Smooth muscle cell of the brain vasculature (primary cell): ENCODE measurements at regions not wholly inside any gene's neighbourhood (a gene's known extent, or its start where the extent isn't known, plus 50 kb on each side); places are given as distances from the start of the nearest gene placed in this dataset.

Experiments used
- DNase-seq: peaks from one replicate; pipeline ENCODE4 v3.0.0-alpha.2; 2012; ENCODE audit warnings: low read depth, low spot score

DNA sequence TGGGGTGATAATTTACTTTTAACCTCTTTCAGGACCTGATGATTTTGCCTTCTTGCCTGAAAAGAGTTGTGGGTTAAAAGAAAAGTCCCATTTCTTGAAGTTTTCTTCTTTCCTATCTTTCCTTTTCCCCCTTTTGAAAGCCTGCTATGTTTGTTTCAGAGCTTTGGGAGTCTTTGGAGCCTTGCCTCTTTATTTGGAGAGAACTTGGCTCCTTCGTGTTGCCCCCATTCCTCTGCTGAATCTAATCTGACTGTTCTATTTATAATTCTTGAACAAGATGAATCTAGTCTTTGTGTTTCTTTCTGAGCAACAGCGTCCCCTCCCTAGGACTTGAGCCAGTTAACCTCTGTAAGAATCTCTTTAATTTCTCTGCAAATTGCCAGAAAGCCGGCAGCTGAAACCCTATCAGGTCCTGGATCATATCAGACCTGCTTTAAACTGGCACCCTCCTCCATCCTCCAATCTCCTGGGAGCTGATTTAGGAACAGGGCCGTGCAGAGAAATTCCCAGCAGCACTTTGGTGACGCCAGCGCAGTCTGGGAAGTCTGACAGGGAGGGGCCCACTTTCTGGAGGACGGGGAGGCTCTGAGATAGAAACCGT lies 289.1 kb upstream of the SORL1-AS1 start:
- no peak for DNase-seq

DNA sequence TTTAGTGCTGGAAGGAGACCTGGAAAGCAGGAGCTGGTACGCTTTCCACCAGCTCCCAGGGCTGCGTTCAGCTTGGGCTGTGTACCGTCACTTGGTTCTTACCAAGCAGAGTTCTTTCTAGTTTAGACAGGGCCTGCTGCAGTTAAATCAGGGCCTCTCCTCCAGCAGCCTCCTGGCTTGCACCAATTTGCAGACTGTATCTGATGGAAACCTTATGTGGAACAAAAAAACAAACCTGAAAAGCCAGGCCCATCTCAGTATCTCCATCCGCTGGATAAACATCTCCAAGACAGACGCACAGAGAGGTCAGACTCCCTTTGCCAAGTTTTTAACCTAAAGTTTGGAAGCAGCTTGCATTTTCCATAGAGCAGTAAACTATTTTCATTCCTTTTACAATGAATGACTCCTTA lies 288.6 kb upstream of the SORL1-AS1 start:
- DNase-seq: no peak

DNA sequence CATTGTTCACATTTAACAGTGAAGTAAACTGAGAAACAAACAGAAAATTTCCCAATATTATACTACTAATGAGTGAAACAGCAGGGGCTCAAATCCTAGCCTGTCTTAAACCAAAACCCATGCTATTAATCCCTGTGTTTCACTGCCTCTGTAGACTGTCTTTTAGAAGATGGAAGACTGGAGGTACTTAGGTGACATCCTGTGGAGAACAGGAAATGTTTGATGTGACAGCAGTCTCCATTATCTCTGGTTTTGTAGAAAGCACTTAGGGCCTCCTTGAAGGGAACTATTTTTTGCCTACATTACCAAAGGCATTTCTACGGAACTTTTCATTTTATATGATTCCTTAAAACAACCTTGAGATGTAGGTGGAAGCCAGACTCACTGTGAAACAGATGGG lies 288.1 kb upstream of the SORL1-AS1 start:
- DNase-seq: no peak

DNA sequence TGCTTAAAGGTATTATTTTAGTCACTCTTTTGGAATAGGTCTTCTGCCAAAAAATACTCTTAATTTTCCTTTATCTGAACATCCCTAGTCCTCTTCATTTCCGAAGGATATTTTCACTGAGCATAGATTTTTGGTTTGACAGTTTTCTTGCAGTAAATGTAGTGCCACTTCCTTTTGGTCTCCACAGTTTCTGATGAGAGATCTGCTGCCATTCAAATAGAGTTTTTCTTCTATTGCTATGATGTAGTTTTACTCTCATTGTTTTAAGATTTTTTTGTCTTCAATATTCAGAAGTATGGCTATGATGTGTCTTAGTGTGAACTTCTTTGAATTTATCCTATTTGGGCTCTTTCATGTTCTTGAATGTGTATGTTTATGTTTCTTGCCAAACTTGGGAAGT lies 281.1 kb upstream of the SORL1-AS1 start:
- DNase-seq: no peak

DNA sequence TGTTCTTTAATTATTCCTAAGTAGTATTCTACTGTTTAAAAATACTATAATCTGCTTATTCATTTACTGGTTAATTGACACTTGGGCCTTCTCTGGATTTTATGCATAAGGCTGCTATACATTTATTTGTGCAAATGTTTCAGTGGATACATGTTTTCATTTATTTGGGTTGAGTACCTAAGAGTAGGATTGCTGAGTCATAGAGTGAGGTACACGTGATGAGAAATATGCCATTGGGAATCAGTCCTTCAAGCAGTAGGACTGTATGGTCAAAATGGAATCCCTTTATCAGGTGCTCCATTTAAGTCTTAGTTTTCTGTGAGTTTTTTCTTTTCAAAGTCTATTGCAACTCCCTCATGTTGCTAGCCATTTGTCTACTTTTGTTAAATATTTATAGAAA lies 275.2 kb upstream of the SORL1-AS1 start:
- DNase-seq: no peak

DNA sequence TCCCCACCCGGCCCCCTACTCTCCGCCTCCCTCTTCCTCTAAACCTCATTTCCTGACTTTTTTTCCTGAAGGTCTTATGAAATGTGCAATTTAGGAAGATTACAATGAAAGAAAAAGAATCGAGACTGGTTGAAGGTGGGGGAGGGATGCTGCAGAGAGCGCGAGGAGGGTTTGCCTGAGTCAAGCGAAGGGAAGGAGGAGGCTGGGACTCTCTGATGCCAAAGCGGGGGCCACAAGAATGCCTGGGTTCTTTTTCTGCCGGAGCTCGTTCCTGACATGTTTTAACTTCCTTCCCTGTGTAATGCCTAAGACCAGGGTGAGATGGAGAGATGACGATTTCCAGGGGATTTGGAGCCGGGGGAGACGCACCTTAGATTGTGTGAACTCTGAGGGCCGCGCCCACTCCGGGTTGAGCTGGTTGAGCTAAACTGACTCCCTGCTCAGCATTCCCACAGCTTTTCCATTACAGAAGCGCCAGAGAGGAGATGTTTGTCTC lies 270.5 kb upstream of the SORL1-AS1 start:
- DNase-seq: peak; percentile 24

DNA sequence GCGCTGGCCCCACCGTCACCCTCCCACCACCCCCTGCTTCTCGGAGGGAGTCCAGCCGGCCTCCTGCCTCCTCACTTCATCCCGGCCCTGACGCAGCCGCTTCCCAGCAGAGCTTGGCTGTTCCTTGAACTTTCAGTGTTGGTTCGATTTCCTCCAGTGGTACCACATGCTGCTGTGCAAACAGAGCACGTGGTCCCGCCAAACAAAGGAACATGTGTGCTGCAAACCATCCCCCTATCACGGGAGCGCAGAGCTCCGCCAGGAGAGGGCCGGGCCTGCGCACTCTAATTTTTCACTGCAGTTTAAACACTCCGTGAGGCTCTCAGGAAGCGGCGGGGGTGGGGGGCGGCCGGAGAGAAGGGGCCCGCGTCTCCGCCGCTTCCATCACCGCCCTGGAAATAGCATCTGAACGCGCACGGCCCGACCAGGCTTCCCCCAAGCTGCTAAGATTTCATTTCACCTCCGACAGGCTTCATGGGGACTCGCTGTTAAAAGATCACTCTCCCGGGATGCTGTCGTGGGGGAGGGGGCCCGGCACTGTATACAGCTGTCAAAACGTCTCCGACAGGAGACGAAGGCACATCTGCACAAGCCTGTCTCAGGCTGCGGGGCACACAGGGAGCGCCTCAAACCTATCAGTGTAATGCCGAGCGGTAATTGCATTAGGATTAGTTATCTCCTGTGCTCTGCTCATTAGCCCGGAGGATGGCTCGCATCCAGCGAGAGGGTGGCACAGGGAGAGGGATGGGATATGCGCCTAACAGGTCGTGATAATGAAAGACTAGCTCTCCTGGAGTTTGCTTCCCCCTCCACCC lies 269.9 kb upstream of the SORL1-AS1 start:
- DNase-seq: peak; percentile 99

DNA sequence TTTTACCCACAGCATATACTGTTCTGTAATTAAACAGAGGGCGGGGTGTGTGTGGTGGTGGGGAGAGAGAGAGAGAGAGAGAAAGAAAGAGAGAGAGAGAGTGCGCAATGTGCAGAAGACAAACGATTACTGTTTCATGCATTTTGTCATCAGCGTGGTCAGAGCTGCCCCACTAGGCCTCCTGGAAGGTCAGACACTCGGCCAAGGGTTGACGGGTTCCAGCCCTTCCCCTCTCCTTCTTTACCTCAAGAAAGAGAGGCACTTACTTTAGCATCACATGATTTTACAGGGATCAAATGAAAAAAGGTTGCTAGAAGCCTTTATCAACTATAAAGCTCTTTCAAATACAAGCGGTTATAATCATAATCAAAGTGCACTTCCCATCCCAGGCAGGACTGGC lies 269.2 kb upstream of the SORL1-AS1 start:
- no peak for DNase-seq

DNA sequence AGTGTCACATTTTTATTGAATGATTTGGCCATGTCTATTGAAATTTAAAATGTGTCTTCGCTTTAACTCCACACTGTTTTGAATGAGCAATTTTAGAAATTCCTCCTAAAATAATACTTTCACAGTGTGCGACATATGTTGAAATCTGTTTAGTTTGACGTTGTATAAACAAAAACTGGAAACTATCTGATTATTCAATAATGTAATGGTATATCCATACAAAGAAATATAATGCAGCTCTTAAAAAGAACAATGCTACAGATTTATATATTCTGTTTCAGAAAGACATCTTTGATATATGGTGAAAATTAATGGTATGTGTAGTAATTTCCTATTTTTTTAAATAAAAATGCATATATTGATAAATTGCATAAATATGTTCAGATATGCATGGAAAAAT lies 268.7 kb upstream of the SORL1-AS1 start:
- DNase-seq: no peak

DNA sequence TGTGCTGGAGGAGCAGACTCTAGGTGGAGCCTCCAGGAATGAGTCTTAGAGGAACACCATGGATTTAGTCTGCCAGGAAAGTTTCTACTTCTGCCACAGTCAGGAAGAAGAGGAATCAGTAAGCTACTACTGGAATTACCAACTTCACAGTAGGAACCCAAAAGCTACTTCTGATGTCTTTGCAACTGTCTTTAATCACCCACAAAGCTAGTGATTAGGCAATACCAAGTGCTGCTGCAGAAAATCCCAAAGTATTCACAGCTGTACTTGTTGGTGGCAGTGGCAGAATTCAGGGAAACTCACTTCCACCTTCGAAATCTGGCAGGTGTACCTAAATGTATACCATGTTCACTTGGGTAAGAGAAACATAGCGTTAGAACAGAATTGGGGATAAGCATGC lies 264.5 kb upstream of the SORL1-AS1 start:
- DNase-seq: no peak

DNA sequence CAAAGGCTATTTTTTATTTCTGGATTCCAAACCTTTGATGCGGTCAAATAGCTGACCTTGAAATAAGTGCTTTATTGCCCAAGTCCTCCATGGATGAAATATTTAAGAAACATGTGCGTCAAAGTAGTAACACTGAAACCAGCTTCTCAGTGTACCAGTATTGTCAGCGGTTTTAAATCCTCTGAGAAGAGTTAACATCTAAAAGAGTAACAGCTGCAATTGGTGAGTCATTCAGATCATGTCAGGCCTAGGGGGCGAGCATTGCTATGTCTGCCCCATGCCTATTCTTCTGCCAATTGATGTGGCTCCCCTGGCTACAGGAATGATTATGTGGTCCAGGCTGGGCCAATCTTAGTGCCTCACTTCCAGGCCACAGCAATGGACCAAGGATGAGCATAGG lies 263.3 kb upstream of the SORL1-AS1 start:
- DNase-seq: no peak

DNA sequence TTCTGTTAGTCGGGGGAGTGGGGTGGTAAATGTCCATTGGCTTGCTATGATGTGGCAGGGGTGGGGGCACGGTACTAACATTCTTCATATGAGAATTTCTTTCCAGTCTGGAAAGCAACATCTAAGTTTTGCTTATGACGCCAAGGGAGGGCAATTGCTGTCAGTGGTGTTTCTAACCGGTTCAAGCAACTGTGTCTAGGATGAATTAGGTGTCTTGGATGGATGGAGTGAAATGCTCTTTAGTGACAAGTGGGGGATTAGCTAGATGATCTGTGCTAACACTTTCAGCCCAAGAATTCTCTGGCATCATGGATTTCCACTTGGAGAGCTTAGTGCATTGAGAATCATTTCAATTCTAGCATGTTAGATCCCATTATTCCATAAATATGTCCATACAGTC lies 262.6 kb upstream of the SORL1-AS1 start:
- DNase-seq: no peak

DNA sequence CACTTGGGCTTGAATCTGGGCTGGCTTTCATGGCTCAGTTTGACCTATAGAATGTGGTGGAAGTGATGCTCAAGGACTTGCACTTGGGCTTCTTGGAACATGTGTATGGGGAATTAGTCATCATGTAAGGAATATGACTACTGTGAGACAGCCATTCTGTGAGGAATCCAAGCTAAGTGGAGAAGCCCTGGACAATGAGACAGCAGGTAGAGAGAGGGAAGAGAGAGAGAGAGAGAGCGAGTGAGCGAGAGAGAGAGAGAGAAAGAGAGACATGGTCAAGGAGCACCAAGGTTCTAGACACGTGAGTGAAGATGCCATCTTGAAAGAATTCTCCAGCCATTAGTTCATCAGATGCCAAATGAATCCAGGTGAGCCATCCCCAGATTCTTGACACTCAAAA lies 261.6 kb upstream of the SORL1-AS1 start:
- no peak for DNase-seq

DNA sequence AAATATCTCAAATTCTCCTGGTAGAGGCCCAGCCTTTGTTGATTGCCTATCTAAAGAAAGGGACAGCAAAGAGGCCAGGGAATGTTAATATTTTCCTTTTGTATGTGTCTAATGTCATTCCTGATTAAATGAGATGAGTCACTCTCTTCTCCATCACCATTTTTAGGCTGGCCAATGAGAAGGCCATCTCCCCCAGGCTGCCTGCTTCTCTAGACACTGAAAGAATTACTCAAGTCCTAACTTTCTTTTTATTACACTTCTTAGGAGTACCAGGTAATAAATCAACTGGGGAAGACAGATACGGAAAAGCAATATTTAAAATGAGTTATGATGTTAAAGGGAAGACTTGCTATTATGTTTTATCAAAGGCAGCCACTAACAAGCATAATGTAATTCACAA lies 259.2 kb upstream of the SORL1-AS1 start:
- no peak for DNase-seq

DNA sequence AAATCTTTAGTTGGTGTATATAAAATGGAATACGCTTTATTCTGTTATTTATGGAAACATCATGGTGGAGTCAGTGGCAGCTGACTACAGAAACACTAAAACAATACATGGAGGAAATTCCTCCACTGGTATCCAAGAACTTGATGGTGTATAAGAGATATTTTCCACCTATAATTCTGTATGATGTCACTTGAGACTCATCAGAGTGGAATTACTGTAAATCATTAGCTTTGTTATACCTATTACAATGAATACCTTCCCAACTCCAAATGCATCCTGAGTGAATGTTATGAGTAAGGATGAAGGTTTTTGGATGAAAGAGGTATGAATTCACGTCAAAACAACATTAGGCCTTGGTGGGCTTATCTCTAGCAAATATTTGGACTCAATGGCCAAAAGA lies 258.5 kb upstream of the SORL1-AS1 start:
- DNase-seq: no peak

DNA sequence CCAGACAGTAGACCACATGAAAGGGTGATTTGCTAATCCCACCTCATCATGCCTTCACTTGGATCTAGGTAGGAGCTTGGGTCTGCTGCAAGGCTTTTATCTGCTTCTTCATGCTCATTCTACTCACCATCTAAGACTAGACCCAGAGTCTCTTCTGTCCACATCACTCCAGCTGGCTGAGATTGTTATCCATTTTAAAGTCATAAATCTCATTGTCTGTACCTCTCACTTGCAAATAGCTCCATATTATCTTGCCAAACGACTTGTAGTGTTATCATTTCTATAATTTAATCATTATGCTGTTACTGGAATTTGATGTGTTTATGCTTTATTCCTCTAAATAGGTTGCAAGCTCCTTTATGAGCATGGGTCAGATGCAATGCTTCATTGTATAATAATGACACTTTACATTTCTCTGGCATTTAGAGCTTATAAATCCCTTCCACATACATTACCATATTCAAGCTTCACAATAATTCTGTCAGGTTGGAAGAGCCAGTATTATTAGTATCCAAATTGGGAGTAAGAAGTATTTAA lies 254.2 kb upstream of the SORL1-AS1 start:
- DNase-seq: no peak

DNA sequence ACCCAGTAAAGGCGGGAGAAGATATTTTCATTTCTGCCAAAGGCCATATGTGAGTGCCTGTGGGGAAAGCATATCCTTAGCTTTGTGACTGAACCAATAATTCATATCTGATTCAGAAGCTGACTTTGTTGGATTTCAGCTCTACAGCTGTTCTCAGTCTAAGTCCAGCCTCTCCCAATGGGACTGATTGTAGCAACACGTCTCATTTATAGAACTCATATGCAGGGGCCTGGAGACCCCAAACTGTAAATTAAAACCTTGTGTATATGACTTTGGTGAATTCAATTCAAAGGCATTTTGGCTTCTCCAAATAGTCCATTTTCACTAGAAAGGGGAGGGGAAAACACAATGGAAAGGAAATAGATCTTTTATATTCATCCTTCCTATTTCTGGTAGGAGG lies 250.4 kb upstream of the SORL1-AS1 start:
- no peak for DNase-seq

DNA sequence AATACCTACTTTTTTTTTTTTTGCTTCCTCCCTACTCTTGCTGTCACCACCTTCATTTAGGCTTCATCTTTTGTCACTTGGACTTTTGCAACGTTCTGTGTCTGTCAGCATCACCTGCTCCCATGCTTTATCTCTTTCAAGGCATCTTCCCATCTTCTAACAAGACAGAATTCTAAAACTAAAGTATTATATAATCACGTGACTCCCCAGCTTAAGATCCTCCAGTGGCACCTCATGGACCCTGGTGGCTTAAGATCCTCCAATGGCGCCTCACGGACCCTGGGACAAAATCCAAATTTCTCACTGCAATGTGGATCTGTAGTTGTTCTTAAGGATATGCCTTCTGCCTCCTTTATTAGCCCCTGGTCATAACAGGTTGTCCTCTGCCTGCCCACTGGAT lies 248.2 kb upstream of the SORL1-AS1 start:
- DNase-seq: no peak

DNA sequence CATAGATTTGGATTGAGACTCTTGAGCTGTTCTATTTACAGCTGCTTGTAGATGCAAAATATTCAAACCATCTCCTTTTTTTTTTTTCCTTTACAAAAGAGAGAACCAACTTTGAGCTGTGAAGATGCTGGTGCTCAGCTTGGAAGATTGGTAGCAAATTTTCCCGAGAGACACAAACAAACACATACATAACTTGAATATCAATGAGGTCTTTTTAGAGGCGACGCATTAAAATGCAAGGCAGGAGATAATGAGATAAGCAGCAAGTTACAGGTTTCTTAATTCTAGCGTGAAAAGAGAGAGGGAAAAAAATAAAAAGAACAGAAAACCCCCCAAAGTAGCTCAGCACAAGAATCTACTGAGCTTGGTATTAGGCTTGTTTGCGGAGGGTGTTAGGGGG lies 247.0 kb upstream of the SORL1-AS1 start:
- DNase-seq: no peak

DNA sequence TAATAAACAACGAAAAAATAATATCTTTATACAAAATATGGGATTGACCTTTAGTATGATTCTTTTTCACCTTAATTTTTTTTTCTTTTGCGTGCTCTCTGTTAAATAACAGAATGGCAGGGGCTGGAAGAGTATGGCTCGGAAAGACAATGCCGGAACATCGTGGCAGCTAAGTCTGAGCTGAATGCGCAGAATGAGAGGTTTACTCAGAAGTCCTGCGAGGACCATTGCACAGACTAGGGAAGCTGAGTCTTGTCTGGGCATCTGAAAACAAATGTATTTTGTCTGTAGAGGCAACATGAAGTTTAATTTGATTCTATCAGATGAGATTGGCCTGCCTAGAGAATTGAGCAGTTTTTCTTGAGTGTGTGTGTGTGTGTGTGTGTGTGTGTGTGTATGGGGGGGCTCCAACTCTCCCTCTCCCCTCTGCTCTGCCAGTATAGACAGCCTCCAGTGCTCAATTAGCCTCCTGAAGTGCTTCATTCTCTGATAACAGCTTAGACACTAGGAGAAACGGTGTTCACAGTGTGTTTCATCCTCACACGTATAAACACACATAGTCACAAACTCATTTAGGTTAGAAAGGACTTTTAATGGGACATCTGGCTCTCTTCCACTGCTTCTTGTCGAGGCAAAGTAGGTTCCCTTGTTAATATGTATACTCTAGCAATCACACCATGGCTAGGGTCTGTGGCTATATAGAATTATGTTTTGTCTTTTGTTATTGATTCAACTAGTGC lies 244.3 kb upstream of the SORL1-AS1 start:
- DNase-seq: no peak

DNA sequence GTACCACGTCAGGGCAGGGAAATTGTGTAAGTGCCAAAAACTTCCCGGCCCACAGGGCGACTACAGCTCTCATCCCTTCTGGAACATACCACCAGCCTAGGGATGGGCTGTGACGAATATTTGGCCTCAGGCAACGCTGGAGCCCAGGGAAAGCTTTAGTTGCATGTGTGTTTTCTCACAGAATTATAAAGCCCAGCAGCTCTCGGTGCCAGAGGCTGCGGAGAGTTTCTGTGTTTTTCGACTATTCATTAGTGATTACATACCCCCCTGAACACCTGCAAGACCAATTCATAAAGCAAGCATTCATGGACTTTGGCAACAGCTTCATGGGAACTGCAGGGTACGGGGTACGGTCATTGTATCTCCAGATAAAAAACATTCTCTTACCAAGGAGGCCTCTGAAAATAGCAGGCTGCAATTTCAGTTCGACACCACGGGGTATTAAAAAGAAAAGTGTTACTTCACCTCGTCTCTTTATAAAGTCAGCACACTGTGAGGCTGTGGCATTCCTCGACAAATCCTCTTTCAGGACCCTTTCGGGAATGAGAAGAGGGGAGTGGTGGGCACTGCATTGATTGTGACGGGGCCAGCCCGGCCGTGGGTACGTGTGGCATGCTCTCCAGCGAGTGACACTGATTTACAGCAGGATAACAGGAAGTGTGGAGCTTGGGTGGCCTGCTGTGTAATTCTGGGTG lies 243.6 kb upstream of the SORL1-AS1 start:
- no peak for DNase-seq

DNA sequence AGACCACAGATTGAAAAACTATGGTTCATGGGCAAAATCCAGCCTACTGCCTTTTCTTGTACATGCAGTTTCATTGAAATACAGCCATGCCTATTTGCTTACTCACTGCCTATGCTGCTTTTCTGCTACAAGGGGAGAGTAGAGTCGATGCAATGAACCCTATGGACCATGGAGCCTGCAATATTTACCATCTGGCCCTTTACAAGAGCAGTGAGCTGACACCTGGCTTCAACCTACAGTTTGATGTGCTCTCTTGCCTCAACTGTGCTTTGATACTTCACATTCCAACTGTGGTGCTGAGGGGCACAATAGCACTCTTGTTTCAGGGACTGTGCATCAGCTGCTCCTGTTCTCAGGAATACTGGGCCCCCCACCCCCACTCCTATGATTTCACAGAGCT lies 239.5 kb upstream of the SORL1-AS1 start:
- DNase-seq: no peak
